Small intestine (tissue), 7 donors: ENCODE measurements at regions not wholly inside any gene's neighbourhood (a gene's known extent, or its start where the extent isn't known, plus 50 kb on each side); places are given as distances from the start of the nearest gene placed in this dataset.
A peak's percentile ranks its signal among the peaks of the same experiment; 100 is the strongest.

Experiments used
- DNase-seq, 2 donors: peaks; one replicate each; pipeline versions ENCODE4 v3.0.0 to v3.0.0-alpha.2; 2013
- FAIRE-seq: peaks from 2 replicates; lab custom pipeline; 2012; peaks lifted over from hg19 to GRCh38; lab: Jason Lieb, UNC
- H3K27ac ChIP-seq, 3 donors: one replicate each; pipeline ENCODE4 v1.5.1; 2013; ENCODE audit warnings: low read length in 2 of 3, mild to moderate bottlenecking in 2 of 3, control low read depth in 1 of 3, inconsistent platforms in 1 of 3, low read depth in 1 of 3, moderate library complexity in 1 of 3
- H3K27me3 ChIP-seq, 3 donors: one replicate each; pipeline ENCODE4 v1.6.1; 2013; ENCODE audit warnings: low read length in 3 of 3, inconsistent platforms in 1 of 3; ENCODE audit not compliant: control insufficient read depth in 3 of 3, insufficient read depth in 3 of 3
- H3K36me3 ChIP-seq, 3 donors: one replicate each; pipeline ENCODE4 v1.6.1; 2013; ENCODE audit warnings: low read length in 3 of 3, inconsistent platforms in 1 of 3, low read depth in 1 of 3, mild to moderate bottlenecking in 1 of 3, moderate library complexity in 1 of 3; ENCODE audit not compliant: control insufficient read depth in 3 of 3, insufficient read depth in 2 of 3
- H3K4me1 ChIP-seq, 3 donors: one replicate each; pipeline ENCODE4 v1.6.1; 2013; ENCODE audit warnings: low read length in 2 of 3, inconsistent platforms in 1 of 3, low read depth in 1 of 3, mild to moderate bottlenecking in 1 of 3, moderate library complexity in 1 of 3; ENCODE audit not compliant: control insufficient read depth in 3 of 3, insufficient read depth in 2 of 3
- H3K4me3 ChIP-seq, 3 donors: one replicate each; pipeline ENCODE4 v1.5.1; 2013; ENCODE audit warnings: low read length in 3 of 3, control low read depth in 1 of 3, inconsistent platforms in 1 of 3, low read depth in 1 of 3, mild to moderate bottlenecking in 1 of 3, moderate library complexity in 1 of 3
- H3K9me3 ChIP-seq, 2 donors: one replicate each; pipeline ENCODE4 v1.6.1; 2013; ENCODE audit warnings: low read depth in 1 of 2, low read length in 1 of 2; ENCODE audit not compliant: control insufficient read depth in 2 of 2, insufficient read depth in 1 of 2
- WGBS, 3 donors: extraction: QIAGEN DNeasy Blood & Tissue Kit; methylation state at CpG; one replicate each; pipeline ENCODE4 v1.1.7; 2013; 5-methylcytosine and 5-hydroxymethylcytosine counted together
- donor health status: healthy with polysubstance abuse.
- donor health status: control.
- donor health status: control.
- donor health status: Bipolar disorder and iron deficiency.
- donor health status: healthy.

DNA sequence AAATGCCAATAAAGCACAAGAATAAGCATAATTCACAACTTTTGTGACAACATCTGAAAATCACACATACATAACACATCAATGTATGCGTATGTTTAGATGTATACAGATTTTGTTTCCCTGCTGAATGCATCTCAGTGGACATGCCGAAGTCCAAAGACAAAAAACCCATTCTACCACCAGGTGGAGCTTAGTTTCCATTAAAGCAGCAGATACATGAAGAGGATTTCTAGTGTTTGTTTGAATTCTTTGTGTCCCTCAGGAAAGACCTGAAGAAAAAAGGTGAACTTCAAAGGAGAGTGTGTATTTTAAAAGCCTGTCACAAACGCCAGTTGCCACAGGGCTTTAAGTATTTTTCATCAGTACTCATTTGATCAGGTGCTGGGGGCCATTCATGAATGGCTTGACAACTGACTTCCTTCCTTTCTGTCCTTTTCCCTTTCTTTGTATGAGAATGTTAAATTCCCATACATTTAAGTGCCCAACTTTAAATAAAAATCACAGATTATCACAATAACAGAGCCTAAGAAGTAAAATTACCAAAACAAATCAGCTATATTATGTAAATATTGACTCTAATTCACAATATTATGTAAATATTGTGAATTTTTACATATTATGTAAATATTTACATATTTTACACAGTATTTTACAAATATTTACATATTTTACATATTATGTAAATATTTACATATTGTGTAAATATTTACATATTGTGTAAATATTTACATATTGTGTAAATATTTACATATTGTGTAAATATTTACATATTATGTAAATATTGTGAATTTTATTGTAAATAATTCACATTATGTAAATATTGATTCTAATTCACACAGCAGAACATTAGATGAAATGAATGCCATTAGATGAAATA is 343.0 kb downstream of the CRPPA start:
- H3K4me3 ChIP-seq: no peak overlapping the region
- FAIRE-seq (peak; percentile 94), DNase-seq (peak; percentile 62 to 76)
- no peaks in the 10 kb centered on the region for H3K4me1 ChIP-seq
- H3K27me3 ChIP-seq: no peaks in the 10 kb centered on the region
- 17 to 31% (median 24%) methylated on average over 3 of the region's 3 CpGs for WGBS, 3 donors
- H3K9me3 ChIP-seq: no peaks in the 10 kb centered on the region
- H3K36me3 ChIP-seq: no peaks in the 10 kb centered on the region
- no peak overlapping the region for H3K27ac ChIP-seq

DNA sequence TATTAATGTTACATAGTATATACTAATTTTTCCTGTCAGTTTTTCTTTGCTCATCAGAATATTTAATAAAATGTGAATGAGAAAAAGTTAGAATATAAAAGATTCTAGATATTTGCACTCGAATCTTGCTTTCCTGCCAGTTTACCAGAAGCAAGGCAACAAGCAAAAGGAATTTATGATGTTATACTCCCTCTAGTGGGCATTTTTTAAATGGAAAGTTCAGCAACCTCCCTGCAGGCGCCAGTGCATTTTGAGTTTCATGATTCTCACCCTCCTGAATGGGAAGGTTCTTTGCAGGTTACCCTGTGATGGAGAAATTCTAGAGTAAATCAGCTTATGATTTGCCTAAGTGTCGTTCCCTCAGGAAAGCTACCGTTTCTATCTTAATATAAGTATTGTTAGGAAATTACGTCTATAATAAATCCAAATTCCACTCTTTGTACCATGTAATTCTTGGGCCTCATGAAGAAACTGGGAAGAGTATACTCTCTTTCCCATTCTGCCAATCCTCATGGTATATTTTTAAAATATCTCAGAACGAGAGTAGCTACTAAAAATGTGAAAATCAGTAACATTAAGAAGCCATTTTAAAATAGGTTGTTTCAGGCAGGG is 350.0 kb downstream of the CRPPA start:
- peak; percentile 56 to 63 for DNase-seq
- Histone ChIP-seq H3K27ac (no peak overlapping the region), H3K27me3 (no peaks in the 10 kb centered on the region), H3K4me1 (no peaks in the 10 kb centered on the region), H3K9me3 (no peaks in the 10 kb centered on the region), H3K36me3 (no peaks in the 10 kb centered on the region), H3K4me3 (no peak overlapping the region)
- 12 to 23% (median 16%) methylated on average over 6 of the region's 6 CpGs for WGBS, 3 donors
- peak; percentile 82 for FAIRE-seq

DNA sequence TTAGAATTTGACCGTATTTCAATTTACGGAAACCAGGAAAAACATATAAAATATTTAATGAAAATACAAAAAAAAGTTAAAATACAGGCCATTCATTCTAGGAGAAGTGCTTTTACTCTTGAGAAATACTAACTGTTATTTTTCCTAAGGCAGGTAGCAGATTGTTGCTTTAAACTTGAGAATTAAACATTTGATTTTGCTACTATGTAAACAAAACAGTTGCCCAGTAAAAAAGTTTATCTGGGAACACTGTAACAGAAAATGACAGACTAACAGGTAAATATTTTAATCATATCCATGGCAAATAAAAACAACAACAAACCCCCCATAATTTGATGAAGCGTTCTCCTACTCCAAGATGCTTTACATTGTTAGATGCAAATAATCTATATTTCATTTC is 350.5 kb downstream of the CRPPA start:
- no peaks in the 10 kb centered on the region for H3K36me3 ChIP-seq
- H3K9me3 ChIP-seq: no peaks in the 10 kb centered on the region
- H3K27me3 ChIP-seq: no peaks in the 10 kb centered on the region
- H3K4me1 ChIP-seq: no peaks in the 10 kb centered on the region
- no peak overlapping the region for H3K27ac ChIP-seq
- DNase-seq: no peak
- no peak for FAIRE-seq
- H3K4me3 ChIP-seq: no peak overlapping the region
- 87% methylated on average over 3 of the region's 3 CpGs for WGBS, 3 donors

- 59 to 74% (median 60%) methylated on average over 5 of the region's 5 CpGs for WGBS, 3 donors
Observed at GRCh38 chr7:16069998-16070397, 351.3 kb downstream of the CRPPA start.

DNA sequence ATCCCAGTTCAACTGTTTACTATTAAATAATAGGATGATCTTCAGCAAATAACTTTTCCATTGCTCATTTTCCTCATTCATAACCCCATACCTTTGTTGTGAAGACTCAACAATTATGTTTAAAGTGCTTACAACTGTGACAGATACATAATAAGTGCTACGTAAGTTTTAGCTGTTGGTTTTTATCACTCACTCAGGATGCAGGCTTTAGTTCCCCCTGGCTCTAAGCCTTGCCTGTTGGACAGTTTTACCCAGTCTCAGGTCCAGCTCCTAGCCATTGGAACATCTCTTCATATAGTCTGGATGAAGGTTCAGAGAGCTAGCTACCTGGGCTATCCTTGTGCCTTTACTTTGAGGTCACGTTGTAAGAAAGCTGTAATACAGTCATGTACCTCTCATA is 353.2 kb downstream of the CRPPA start:
- DNase-seq: no peak
- 84 to 89% (median 84%) methylated on average over 2 of the region's 2 CpGs for WGBS, 3 donors
- no peak overlapping the region for H3K4me3 ChIP-seq
- H3K36me3 ChIP-seq: no peaks in the 10 kb centered on the region
- no peaks in the 10 kb centered on the region for H3K4me1 ChIP-seq
- no peak for FAIRE-seq
- no peak overlapping the region for H3K27ac ChIP-seq
- no peaks in the 10 kb centered on the region for H3K27me3 ChIP-seq
- no peaks in the 10 kb centered on the region for H3K9me3 ChIP-seq

More at GRCh38 chr7:16069998-16070397, 351.3 kb downstream of the CRPPA start:
- H3K4me1 ChIP-seq: no peaks in the 10 kb centered on the region
- H3K36me3 ChIP-seq: no peaks in the 10 kb centered on the region
- H3K4me3 ChIP-seq: no peak overlapping the region
- no peaks in the 10 kb centered on the region for H3K9me3 ChIP-seq
- H3K27me3 ChIP-seq: no peaks in the 10 kb centered on the region
- DNase-seq (no peak), FAIRE-seq (no peak)
- H3K27ac ChIP-seq: no peak overlapping the region

- Histone ChIP-seq H3K4me3 (no peak overlapping the region), H3K4me1 (no peaks in the 10 kb centered on the region), H3K36me3 (no peaks in the 10 kb centered on the region), H3K9me3 (no peaks in the 10 kb centered on the region), H3K27ac (no peak overlapping the region), H3K27me3 (no peaks in the 10 kb centered on the region)
- no peak for FAIRE-seq
- 38 to 53% (median 38%) methylated on average over 7 of the region's 7 CpGs for WGBS, 3 donors
- no peak for DNase-seq
Observed at GRCh38 chr7:16067711-16068110, 353.6 kb downstream of the CRPPA start.

GRCh38 chr7:16066805-16067459 is 354.4 kb downstream of the CRPPA start:
- no peaks in the 10 kb centered on the region for H3K9me3 ChIP-seq
- no peaks in the 10 kb centered on the region for H3K27me3 ChIP-seq
- no peak overlapping the region for H3K4me3 ChIP-seq
- no peaks in the 10 kb centered on the region for H3K36me3 ChIP-seq
- no peaks in the 10 kb centered on the region for H3K4me1 ChIP-seq
- FAIRE-seq (no peak), DNase-seq (no peak)
- H3K27ac ChIP-seq: no peak overlapping the region
- WGBS, 3 donors: 65 to 75% (median 69%) methylated on average over 5 of the region's 5 CpGs

DNA sequence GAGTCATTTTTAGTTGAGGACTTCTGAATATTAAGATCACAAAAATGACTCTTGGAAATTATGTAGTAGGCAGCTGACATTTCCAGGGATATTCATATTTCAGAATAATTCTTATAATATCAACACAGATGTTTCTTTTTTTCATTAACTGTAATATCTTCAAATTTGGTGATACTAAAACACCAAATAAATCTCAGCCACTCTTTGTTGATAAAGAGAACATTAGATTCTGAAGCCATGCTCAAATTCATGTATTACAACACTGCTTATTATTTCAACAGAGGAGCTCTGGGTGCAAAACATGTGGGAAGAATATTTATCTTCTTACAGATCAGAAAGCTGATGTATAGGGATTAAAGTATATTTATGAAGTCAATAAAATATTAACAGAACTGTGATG is 355.4 kb downstream of the CRPPA start:
- FAIRE-seq (no peak), DNase-seq (no peak)
- Histone ChIP-seq H3K27ac (no peak overlapping the region), H3K4me3 (no peak overlapping the region), H3K9me3 (no peaks in the 10 kb centered on the region), H3K4me1 (no peaks in the 10 kb centered on the region), H3K36me3 (no peaks in the 10 kb centered on the region), H3K27me3 (no peaks in the 10 kb centered on the region)
